GM04504 (cell line): ENCODE measurements at regions not wholly inside any gene's neighbourhood (a gene's known extent, or its start where the extent isn't known, plus 50 kb on each side); places are given as distances from the start of the nearest gene placed in this dataset.

ENCODE experiments used
- DNase-seq: peaks from one replicate; pipeline ENCODE4 v3.0.0-alpha.2; 2012; ENCODE audit warnings: low read depth

GRCh38 chr2:144333143-144333555 lies 186.8 kb downstream of the ZEB2 start:
- no peak for DNase-seq

- DNase-seq = peak; percentile 74
Observed at GRCh38 chr2:144332356-144333142, 187.4 kb downstream of the ZEB2 start.

- no peak for DNase-seq
Observed at GRCh38 chr2:144331674-144332355, 188.1 kb downstream of the ZEB2 start.

GRCh38 chr2:144330951-144331673 lies 188.8 kb downstream of the ZEB2 start:
- no peak for DNase-seq

GRCh38 chr2:144329472-144329871 lies 190.4 kb downstream of the ZEB2 start:
- no peak for DNase-seq

GRCh38 chr2:144328938-144329337 lies 191.0 kb downstream of the ZEB2 start:
- DNase-seq = no peak

GRCh38 chr2:144326825-144327224 lies 193.1 kb downstream of the ZEB2 start:
- DNase-seq = no peak

GRCh38 chr2:144325086-144325485 lies 194.8 kb downstream of the ZEB2 start:
- no peak for DNase-seq

GRCh38 chr2:144324446-144325045 lies 195.4 kb downstream of the ZEB2 start:
- no peak for DNase-seq

- DNase-seq = no peak
Observed at GRCh38 chr2:144323946-144324345, 196.0 kb downstream of the ZEB2 start.

GRCh38 chr2:144322379-144322778 lies 197.5 kb downstream of the ZEB2 start:
- DNase-seq = peak; percentile 32

GRCh38 chr2:144320491-144320890 lies 199.4 kb downstream of the ZEB2 start:
- no peak for DNase-seq

GRCh38 chr2:144317071-144317738 lies 202.7 kb downstream of the ZEB2 start:
- no peak for DNase-seq

- DNase-seq = no peak
Observed at GRCh38 chr2:144310889-144311608, 208.9 kb downstream of the ZEB2 start.

- DNase-seq = no peak
Observed at GRCh38 chr2:144310484-144310883, 209.4 kb downstream of the ZEB2 start.

GRCh38 chr2:144307711-144308110 lies 212.2 kb downstream of the ZEB2 start:
- no peak for DNase-seq

- DNase-seq = no peak
Observed at GRCh38 chr2:144304202-144304601, 215.7 kb downstream of the ZEB2 start.

- DNase-seq = no peak
Observed at GRCh38 chr2:144300632-144301031, 219.3 kb downstream of the ZEB2 start.

GRCh38 chr2:144290276-144290675 lies 229.6 kb downstream of the ZEB2 start:
- DNase-seq = no peak

- no peak for DNase-seq
Observed at GRCh38 chr2:144288438-144288837, 231.5 kb downstream of the ZEB2 start.

- no peak for DNase-seq
Observed at GRCh38 chr2:144285324-144285723, 234.6 kb downstream of the ZEB2 start.
